AG04450 (cell line): ENCODE measurements at regions not wholly inside any gene's neighbourhood (a gene's known extent, or its start where the extent isn't known, plus 50 kb on each side); places are given as distances from the start of the nearest gene placed in this dataset.

Experiments
- CTCF ChIA-PET: fragments of 300-600, 350-600 bp; formaldehyde crosslinking; extraction: SDS; loops from one replicate; lab custom pipeline; 2022; ENCODE audit warnings: antibody characterized with exemption, inconsistent platforms; lab: Charles Lee
- POLR2A ChIA-PET: fragments of 350-600 bp; formaldehyde crosslinking; extraction: SDS; loops from one replicate; lab custom pipeline; 2021; ENCODE audit warnings: antibody characterized with exemption, inconsistent platforms; lab: Yijun Ruan, JAX
- DNase-seq: peaks from one replicate; pipeline ENCODE4 v3.0.0-alpha.2; 2011; ENCODE audit warnings: low read depth, low spot score
- H3K27ac ChIP-seq: one replicate; pipeline ENCODE4 v1.5.1; 2012; ENCODE audit warnings: low read depth, low read length, control low read depth
- H3K27me3 ChIP-seq: one replicate; pipeline ENCODE4 v1.6.0; 2012; ENCODE audit warnings: low read length; ENCODE audit not compliant: control insufficient read depth, insufficient read depth
- H3K4me3 ChIP-seq: 2 replicates; pipeline ENCODE4 v1.5.1; 2011; ENCODE audit warnings: mild to moderate bottlenecking, low read depth, low read length, control low read depth
- H3K9me3 ChIP-seq: 2 replicates; pipeline ENCODE4 v1.5.1; 2012; ENCODE audit warnings: low read length; ENCODE audit not compliant: control insufficient read depth, insufficient read depth
- TF ChIP-seq, protein P1 (sequence below): IDR thresholded peaks from 2 replicates; pipeline ENCODE4 v1.5.1; 2011; ENCODE audit warnings: low read depth, low read length, control low read depth, inconsistent platforms

DNA sequence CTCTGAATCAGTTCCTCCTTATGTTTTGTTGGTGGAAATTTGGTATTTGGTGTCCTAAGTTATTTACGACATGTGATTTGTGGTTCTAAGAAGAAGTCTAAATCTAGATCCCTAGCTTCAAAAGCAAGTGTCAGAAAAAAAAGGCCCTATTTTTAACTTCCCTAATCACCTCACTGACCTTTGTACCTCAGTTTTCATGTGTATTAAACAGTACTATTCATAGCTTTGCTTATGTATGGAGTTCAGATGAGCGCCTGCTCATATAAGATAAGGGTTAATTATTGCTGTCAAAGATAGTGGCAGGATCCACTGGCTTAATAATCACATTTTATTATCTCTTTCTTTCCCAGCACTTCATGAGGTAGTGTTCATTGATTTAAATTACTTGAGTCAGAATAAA, 318.2 kb downstream of the PARP8 start:
- no peaks in the 10 kb centered on the region for H3K27me3 ChIP-seq
- no peak for DNase-seq
- CTCF ChIA-PET: no interaction called here
- POLR2A ChIA-PET: no interaction called here
- H3K4me3 ChIP-seq: no peak overlapping the region
- H3K27ac ChIP-seq: no peak overlapping the region
- H3K9me3 ChIP-seq: no peaks in the 10 kb centered on the region
- TF ChIP-seq, protein P1, sequence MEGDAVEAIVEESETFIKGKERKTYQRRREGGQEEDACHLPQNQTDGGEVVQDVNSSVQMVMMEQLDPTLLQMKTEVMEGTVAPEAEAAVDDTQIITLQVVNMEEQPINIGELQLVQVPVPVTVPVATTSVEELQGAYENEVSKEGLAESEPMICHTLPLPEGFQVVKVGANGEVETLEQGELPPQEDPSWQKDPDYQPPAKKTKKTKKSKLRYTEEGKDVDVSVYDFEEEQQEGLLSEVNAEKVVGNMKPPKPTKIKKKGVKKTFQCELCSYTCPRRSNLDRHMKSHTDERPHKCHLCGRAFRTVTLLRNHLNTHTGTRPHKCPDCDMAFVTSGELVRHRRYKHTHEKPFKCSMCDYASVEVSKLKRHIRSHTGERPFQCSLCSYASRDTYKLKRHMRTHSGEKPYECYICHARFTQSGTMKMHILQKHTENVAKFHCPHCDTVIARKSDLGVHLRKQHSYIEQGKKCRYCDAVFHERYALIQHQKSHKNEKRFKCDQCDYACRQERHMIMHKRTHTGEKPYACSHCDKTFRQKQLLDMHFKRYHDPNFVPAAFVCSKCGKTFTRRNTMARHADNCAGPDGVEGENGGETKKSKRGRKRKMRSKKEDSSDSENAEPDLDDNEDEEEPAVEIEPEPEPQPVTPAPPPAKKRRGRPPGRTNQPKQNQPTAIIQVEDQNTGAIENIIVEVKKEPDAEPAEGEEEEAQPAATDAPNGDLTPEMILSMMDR: no peak

DNA sequence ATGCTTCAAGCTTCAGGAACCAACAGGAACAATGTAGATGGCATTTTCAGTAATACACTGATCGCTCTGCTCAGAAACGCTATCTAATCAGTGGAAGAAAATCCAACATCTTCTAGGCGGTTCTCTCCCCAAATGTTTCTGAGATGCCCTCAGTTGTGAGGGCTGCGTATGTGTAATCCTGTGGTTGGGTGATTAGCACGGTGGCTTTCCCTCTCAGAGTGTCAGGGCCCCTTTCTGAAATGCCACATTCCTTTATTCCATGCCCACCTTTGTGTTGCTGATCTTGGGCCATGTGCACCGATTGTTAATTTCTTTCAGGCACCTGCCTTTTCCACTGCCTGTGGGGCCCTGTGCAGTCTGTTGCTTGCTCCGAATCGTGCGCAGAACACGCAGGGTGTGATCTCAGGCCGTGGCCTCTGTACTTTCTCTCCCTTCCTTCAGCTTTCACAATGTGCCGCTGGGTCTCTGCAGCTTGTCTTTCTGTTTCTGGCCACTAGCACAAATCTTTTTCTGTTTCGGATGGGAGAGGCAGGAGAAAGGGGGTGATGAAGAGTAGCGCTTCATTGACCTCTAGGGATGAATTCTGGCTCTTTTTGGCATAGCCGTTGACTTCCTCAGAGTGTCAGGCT, 324.0 kb downstream of the PARP8 start:
- no peaks in the 10 kb centered on the region for H3K27me3 ChIP-seq
- no peak for DNase-seq
- H3K9me3 ChIP-seq: no peaks in the 10 kb centered on the region
- TF ChIP-seq, protein P1: no peak
- H3K4me3 ChIP-seq: no peak overlapping the region
- no peak overlapping the region for H3K27ac ChIP-seq
- ChIA-PET POLR2A (no interaction called here), CTCF (no interaction called here)

DNA sequence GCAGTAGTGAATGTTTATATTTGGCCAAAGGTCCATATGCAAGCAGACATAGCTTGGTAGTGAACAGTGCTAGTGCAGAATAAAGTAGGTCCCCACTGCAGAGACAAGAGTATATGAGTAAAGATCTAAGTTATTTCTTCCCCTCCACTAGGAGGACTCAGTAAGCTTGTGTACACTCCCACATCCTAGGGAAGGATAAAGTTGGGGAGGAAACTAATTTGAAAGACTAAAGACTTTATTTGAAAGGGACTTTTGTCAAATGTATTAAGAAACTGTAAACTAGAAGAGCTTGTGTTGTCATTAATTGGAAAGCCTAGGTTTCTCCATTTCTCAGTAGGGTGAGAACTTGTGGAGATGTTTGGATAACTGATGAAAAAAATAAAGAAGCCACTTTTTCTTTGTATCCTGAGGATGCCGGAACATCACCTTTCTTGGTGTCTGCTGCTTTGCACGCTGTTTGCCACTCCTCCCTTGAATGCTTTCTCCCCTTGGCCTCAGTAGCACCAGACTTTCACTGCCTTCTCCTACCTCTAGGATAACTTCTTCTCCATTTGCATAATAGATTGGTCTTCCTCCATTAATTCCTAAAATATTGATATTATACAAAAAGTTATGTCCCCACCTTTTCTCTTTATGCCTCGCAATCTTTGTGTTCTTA, 329.0 kb downstream of the PARP8 start:
- ChIA-PET CTCF (interaction anchor here (0.6 kb wide), 1 partner anchor 1565 kb away, joined by 3 read pairs; no protein-coding TSS in a partner anchor), POLR2A (no interaction called here)
- Histone ChIP-seq H3K9me3 (no peaks in the 10 kb centered on the region), H3K4me3 (no peak overlapping the region), H3K27ac (no peak overlapping the region), H3K27me3 (no peaks in the 10 kb centered on the region)
- TF ChIP-seq, protein P1: no peak
- no peak for DNase-seq

GRCh38 chr5:51001227-51001923, 334.9 kb downstream of the PARP8 start:
- Histone ChIP-seq H3K27ac (no peak overlapping the region), H3K4me3 (no peak overlapping the region), H3K9me3 (no peaks in the 10 kb centered on the region), H3K27me3 (no peaks in the 10 kb centered on the region)
- DNase-seq: no peak
- TF ChIP-seq, protein P1: no peak
- CTCF ChIA-PET: interaction anchor here (1.2 kb wide), 1 partner anchor 38 kb away, joined by 5 read pairs; no protein-coding TSS in a partner anchor
- POLR2A ChIA-PET: no interaction called here

DNA sequence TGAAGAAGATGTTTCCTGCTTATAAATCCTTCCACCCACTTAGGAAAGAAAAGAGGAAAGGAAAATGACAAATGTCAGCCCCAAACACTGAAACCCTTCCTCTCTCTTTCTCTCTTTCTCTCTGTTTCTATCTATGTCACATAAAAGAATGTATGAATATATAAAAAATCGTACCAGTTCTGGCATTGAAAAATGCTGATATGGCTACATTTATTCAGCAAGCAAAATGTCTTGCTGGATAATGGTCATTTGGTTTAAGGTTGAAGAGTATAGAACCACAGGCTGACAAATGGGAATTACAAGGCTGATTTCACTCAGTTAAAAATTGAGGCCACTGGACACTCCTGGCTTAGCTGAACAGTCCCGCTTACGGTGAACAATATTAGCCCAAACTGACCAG, 335.9 kb downstream of the PARP8 start:
- CTCF ChIA-PET: no interaction called here
- Histone ChIP-seq H3K9me3 (no peaks in the 10 kb centered on the region), H3K27ac (no peak overlapping the region), H3K27me3 (no peaks in the 10 kb centered on the region), H3K4me3 (no peak overlapping the region)
- TF ChIP-seq, protein P1: no peak
- POLR2A ChIA-PET: no interaction called here
- DNase-seq: no peak
